Right kidney (tissue), 1 donor: ENCODE measurements at regions not wholly inside any gene's neighbourhood (a gene's known extent, or its start where the extent isn't known, plus 50 kb on each side); places are given as distances from the start of the nearest gene placed in this dataset.

Experiments
- DNase-seq: peaks from one replicate; pipeline ENCODE4 v3.0.0-alpha.2; 2016

- DNase-seq: no peak
These were observed 1570.6 kb downstream of the BRINP3 start for GRCh38 chr1:188906921-188907641.

GRCh38 chr1:188930382-188930781 lies 1547.3 kb downstream of the BRINP3 start:
- DNase-seq: no peak

- DNase-seq: no peak
These were observed 1546.2 kb downstream of the BRINP3 start for GRCh38 chr1:188931506-188931905.

- DNase-seq: no peak
These were observed 1539.6 kb downstream of the BRINP3 start for GRCh38 chr1:188937965-188938551.

GRCh38 chr1:188941986-188942385 lies 1535.7 kb downstream of the BRINP3 start:
- DNase-seq: no peak

- no peak for DNase-seq
These were observed 1528.0 kb downstream of the BRINP3 start for GRCh38 chr1:188949701-188950100.

GRCh38 chr1:188958461-188959115 lies 1519.1 kb downstream of the BRINP3 start:
- DNase-seq: no peak

GRCh38 chr1:188986745-188987417 lies 1490.8 kb downstream of the BRINP3 start:
- DNase-seq: no peak

- no peak for DNase-seq
These were observed 1489.1 kb downstream of the BRINP3 start for GRCh38 chr1:188988589-188988988.

GRCh38 chr1:188991221-188991930 lies 1486.3 kb downstream of the BRINP3 start:
- DNase-seq: no peak

- no peak for DNase-seq
These were observed 1469.8 kb downstream of the BRINP3 start for GRCh38 chr1:189007824-189008223.

- no peak for DNase-seq
These were observed 1456.1 kb downstream of the BRINP3 start for GRCh38 chr1:189021577-189021976.

- no peak for DNase-seq
These were observed 1455.6 kb downstream of the BRINP3 start for GRCh38 chr1:189022015-189022414.

GRCh38 chr1:189027512-189027911 lies 1450.2 kb downstream of the BRINP3 start:
- DNase-seq: no peak

- DNase-seq: no peak
These were observed 1444.5 kb downstream of the BRINP3 start for GRCh38 chr1:189033169-189033568.

GRCh38 chr1:189036628-189037027 lies 1441.0 kb downstream of the BRINP3 start:
- no peak for DNase-seq

GRCh38 chr1:189046127-189046526 lies 1431.5 kb downstream of the BRINP3 start:
- no peak for DNase-seq

GRCh38 chr1:189084811-189085210 lies 1392.9 kb downstream of the BRINP3 start:
- no peak for DNase-seq

- no peak for DNase-seq
These were observed 1373.7 kb downstream of the BRINP3 start for GRCh38 chr1:189103956-189104355.

- DNase-seq: no peak
These were observed 1360.4 kb downstream of the BRINP3 start for GRCh38 chr1:189117072-189117770.

GRCh38 chr1:189121941-189122340 lies 1355.7 kb downstream of the BRINP3 start:
- DNase-seq: no peak

GRCh38 chr1:189125694-189126093 lies 1352.0 kb downstream of the BRINP3 start:
- no peak for DNase-seq
